ENCODE measurements at regions not wholly inside any gene's neighbourhood (a gene's known extent, or its start where the extent isn't known, plus 50 kb on each side); places are given as distances from the start of the nearest gene placed in this dataset.

GRCh38 chr2:224103651-224104050, 64.6 kb upstream of the SERPINE2 start:
- no peak overlapping the region for H3K27ac Mint-ChIP-seq
- no peak overlapping the region for H3K4me3 Mint-ChIP-seq
- no peaks in the 10 kb centered on the region for H3K36me3 Mint-ChIP-seq
- H3K27me3 Mint-ChIP-seq (ENCODE audit: low read depth): peaks cover 4% of the 10 kb centered on the region
- H3K9me3 Mint-ChIP-seq: no peaks in the 10 kb centered on the region
- DNase-seq (ENCODE audit: low spot score in 2 of 2, unreplicated experiment in 2 of 2): no peak
- no peak for TF ChIP-seq CTCF (IDR thresholded peaks at IDR 0.05; ENCODE audit: unreplicated experiment)
- no peaks in the 10 kb centered on the region for H3K4me1 Mint-ChIP-seq

- Mint-ChIP-seq H3K27ac (no peak overlapping the region), H3K9me3 (no peaks in the 10 kb centered on the region), H3K4me3 (no peak overlapping the region), H3K36me3 (no peaks in the 10 kb centered on the region), H3K27me3 (ENCODE audit: low read depth) (peaks cover 5% of the 10 kb centered on the region), H3K4me1 (no peaks in the 10 kb centered on the region)
- TF ChIP-seq CTCF (IDR thresholded peaks at IDR 0.05; ENCODE audit: unreplicated experiment): no peak
- DNase-seq (ENCODE audit: low spot score in 2 of 2, unreplicated experiment in 2 of 2): no peak
Measured at GRCh38 chr2:224102991-224103390, 63.9 kb upstream of the SERPINE2 start.

GRCh38 chr2:224101820-224102630, 62.9 kb upstream of the SERPINE2 start:
- no peak for DNase-seq (ENCODE audit: low spot score in 2 of 2, unreplicated experiment in 2 of 2)
- Mint-ChIP-seq H3K4me1 (no peaks in the 10 kb centered on the region), H3K4me3 (no peak overlapping the region), H3K27ac (no peak overlapping the region), H3K27me3 (ENCODE audit: low read depth) (peaks cover 14% of the 10 kb centered on the region), H3K9me3 (no peaks in the 10 kb centered on the region), H3K36me3 (no peaks in the 10 kb centered on the region)
- no peak for TF ChIP-seq CTCF (IDR thresholded peaks at IDR 0.05; ENCODE audit: unreplicated experiment)

- Mint-ChIP-seq H3K27me3 (ENCODE audit: low read depth) (peaks cover 23% of the 10 kb centered on the region), H3K27ac (no peak overlapping the region)
Measured at GRCh38 chr2:224099861-224100643, 61.0 kb upstream of the SERPINE2 start.

More at GRCh38 chr2:224099861-224100643, 61.0 kb upstream of the SERPINE2 start:
- no peak for TF ChIP-seq CTCF (IDR thresholded peaks at IDR 0.05; ENCODE audit: unreplicated experiment)
- H3K9me3 Mint-ChIP-seq: no peaks in the 10 kb centered on the region
- H3K4me1 Mint-ChIP-seq: no peaks in the 10 kb centered on the region
- no peak overlapping the region for H3K4me3 Mint-ChIP-seq
- DNase-seq (ENCODE audit: low spot score in 2 of 2, unreplicated experiment in 2 of 2): no peak
- no peaks in the 10 kb centered on the region for H3K36me3 Mint-ChIP-seq
